ENCODE measurements at regions not wholly inside any gene's neighbourhood (a gene's known extent, or its start where the extent isn't known, plus 50 kb on each side); places are given as distances from the start of the nearest gene placed in this dataset.

DNA sequence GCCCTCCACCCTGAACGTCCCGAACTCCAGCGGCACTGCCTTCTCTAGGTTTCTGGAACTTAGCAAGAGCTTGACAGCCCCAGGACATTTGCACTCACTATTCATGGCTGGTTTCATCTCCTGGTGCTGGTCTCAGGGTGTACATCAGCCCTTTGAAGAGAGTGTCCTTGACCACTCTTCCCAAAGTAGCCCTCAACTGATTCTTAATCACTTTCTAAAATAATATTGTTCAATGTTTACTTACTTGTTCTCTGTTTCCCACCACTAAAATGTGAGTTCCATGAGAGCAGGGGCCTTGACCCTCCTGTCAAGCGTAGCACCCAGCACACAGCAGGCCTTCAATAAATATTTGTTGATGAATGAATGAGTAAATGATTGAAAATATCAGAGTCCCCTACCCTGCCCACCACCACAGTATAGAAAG is 262.5 kb downstream of the RHOU start:
- TF ChIP-seq, protein P1, sequence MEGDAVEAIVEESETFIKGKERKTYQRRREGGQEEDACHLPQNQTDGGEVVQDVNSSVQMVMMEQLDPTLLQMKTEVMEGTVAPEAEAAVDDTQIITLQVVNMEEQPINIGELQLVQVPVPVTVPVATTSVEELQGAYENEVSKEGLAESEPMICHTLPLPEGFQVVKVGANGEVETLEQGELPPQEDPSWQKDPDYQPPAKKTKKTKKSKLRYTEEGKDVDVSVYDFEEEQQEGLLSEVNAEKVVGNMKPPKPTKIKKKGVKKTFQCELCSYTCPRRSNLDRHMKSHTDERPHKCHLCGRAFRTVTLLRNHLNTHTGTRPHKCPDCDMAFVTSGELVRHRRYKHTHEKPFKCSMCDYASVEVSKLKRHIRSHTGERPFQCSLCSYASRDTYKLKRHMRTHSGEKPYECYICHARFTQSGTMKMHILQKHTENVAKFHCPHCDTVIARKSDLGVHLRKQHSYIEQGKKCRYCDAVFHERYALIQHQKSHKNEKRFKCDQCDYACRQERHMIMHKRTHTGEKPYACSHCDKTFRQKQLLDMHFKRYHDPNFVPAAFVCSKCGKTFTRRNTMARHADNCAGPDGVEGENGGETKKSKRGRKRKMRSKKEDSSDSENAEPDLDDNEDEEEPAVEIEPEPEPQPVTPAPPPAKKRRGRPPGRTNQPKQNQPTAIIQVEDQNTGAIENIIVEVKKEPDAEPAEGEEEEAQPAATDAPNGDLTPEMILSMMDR (IDR thresholded peaks at IDR 0.05), result no peak
- TF ChIP-seq POLR2AphosphoS5 (IDR thresholded peaks at IDR 0.05; ENCODE audit: low read depth, low read length), result no peak
- TF ChIP-seq SIN3A (IDR thresholded peaks at IDR 0.05; ENCODE audit: borderline replicate concordance, insufficient read depth, low read depth, low read length), result no peak
- TF ChIP-seq, protein P2, sequence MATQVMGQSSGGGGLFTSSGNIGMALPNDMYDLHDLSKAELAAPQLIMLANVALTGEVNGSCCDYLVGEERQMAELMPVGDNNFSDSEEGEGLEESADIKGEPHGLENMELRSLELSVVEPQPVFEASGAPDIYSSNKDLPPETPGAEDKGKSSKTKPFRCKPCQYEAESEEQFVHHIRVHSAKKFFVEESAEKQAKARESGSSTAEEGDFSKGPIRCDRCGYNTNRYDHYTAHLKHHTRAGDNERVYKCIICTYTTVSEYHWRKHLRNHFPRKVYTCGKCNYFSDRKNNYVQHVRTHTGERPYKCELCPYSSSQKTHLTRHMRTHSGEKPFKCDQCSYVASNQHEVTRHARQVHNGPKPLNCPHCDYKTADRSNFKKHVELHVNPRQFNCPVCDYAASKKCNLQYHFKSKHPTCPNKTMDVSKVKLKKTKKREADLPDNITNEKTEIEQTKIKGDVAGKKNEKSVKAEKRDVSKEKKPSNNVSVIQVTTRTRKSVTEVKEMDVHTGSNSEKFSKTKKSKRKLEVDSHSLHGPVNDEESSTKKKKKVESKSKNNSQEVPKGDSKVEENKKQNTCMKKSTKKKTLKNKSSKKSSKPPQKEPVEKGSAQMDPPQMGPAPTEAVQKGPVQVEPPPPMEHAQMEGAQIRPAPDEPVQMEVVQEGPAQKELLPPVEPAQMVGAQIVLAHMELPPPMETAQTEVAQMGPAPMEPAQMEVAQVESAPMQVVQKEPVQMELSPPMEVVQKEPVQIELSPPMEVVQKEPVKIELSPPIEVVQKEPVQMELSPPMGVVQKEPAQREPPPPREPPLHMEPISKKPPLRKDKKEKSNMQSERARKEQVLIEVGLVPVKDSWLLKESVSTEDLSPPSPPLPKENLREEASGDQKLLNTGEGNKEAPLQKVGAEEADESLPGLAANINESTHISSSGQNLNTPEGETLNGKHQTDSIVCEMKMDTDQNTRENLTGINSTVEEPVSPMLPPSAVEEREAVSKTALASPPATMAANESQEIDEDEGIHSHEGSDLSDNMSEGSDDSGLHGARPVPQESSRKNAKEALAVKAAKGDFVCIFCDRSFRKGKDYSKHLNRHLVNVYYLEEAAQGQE (IDR thresholded peaks at IDR 0.05; ENCODE audit: insufficient read depth in 1 of 2, low read depth in 2 of 2, low read length in 1 of 2), result no peak
- TF ChIP-seq TCF7L2 (IDR thresholded peaks at IDR 0.05; ENCODE audit: low read depth, low read length), result no peak

Data from Panc1 (cell line).